ENCODE measurements at regions not wholly inside any gene's neighbourhood (a gene's known extent, or its start where the extent isn't known, plus 50 kb on each side); places are given as distances from the start of the nearest gene placed in this dataset.

DNA sequence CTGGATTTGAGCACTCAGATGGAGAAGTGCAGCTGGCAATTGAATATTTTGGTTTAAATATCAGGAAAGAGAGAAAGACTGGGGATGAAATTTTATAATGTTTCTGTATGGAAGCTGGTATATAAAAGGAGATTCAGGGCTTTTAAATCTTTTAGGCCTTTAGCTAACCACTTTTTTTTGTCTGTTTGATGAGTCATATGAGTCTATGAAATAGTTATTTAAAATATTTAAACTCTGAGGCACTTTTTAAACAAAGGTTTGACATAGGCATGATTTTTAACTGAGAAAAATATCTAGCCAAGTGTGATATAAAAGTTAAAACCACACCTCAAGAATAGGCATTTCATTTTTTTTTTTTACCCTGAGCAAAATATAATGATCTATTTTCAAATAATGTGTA lies 944.3 kb downstream of the GATA3 start:
- H3K9me3 ChIP-seq = no peaks in the 10 kb centered on the region
- TF ChIP-seq, protein P1, sequence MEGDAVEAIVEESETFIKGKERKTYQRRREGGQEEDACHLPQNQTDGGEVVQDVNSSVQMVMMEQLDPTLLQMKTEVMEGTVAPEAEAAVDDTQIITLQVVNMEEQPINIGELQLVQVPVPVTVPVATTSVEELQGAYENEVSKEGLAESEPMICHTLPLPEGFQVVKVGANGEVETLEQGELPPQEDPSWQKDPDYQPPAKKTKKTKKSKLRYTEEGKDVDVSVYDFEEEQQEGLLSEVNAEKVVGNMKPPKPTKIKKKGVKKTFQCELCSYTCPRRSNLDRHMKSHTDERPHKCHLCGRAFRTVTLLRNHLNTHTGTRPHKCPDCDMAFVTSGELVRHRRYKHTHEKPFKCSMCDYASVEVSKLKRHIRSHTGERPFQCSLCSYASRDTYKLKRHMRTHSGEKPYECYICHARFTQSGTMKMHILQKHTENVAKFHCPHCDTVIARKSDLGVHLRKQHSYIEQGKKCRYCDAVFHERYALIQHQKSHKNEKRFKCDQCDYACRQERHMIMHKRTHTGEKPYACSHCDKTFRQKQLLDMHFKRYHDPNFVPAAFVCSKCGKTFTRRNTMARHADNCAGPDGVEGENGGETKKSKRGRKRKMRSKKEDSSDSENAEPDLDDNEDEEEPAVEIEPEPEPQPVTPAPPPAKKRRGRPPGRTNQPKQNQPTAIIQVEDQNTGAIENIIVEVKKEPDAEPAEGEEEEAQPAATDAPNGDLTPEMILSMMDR (IDR thresholded peaks at IDR 0.05; ENCODE audit: low read depth, low read length) = no peak
- H3K27me3 ChIP-seq = no peaks in the 10 kb centered on the region
- H3K4me3 ChIP-seq (ENCODE audit: low read depth, low read length) = no peak overlapping the region
- H3K4me1 ChIP-seq = no peaks in the 10 kb centered on the region
- DNase-seq = no peak
- H3K36me3 ChIP-seq = no peaks in the 10 kb centered on the region

GRCh38 chr10:9003122-9003521 lies 948.6 kb downstream of the GATA3 start:
- Histone ChIP-seq H3K4me3 (ENCODE audit: low read depth, low read length) (no peak overlapping the region), H3K4me1 (no peaks in the 10 kb centered on the region), H3K36me3 (no peaks in the 10 kb centered on the region), H3K9me3 (no peaks in the 10 kb centered on the region), H3K27me3 (no peaks in the 10 kb centered on the region)
- no peak for DNase-seq
- TF ChIP-seq, protein P1 (IDR thresholded peaks at IDR 0.05; ENCODE audit: low read depth, low read length) = no peak

- Histone ChIP-seq H3K36me3 (no peaks in the 10 kb centered on the region), H3K9me3 (no peaks in the 10 kb centered on the region), H3K27me3 (no peaks in the 10 kb centered on the region), H3K4me1 (no peaks in the 10 kb centered on the region), H3K4me3 (ENCODE audit: low read depth, low read length) (no peak overlapping the region)
- DNase-seq = no peak
- TF ChIP-seq, protein P1 (IDR thresholded peaks at IDR 0.05; ENCODE audit: low read depth, low read length) = no peak
Observed at GRCh38 chr10:9004736-9005135, 950.2 kb downstream of the GATA3 start.

- no peak overlapping the region for H3K4me3 ChIP-seq (ENCODE audit: low read depth, low read length)
- H3K27me3 ChIP-seq = no peaks in the 10 kb centered on the region
- DNase-seq = no peak
- no peaks in the 10 kb centered on the region; the same call in 1 of the 2 replicates for H3K4me1 ChIP-seq
- H3K9me3 ChIP-seq = no peaks in the 10 kb centered on the region
- H3K36me3 ChIP-seq = no peaks in the 10 kb centered on the region
- TF ChIP-seq, protein P1 (IDR thresholded peaks at IDR 0.05; ENCODE audit: low read depth, low read length) = no peak
Observed at GRCh38 chr10:9009505-9009904, 955.0 kb downstream of the GATA3 start.

GRCh38 chr10:9010093-9010492 lies 955.6 kb downstream of the GATA3 start:
- Histone ChIP-seq H3K9me3 (no peaks in the 10 kb centered on the region), H3K36me3 (no peaks in the 10 kb centered on the region), H3K4me3 (ENCODE audit: low read depth, low read length) (no peak overlapping the region), H3K27me3 (no peaks in the 10 kb centered on the region), H3K4me1 (no peaks in the 10 kb centered on the region; the same call in 1 of the 2 replicates)
- DNase-seq = no peak
- TF ChIP-seq, protein P1 (IDR thresholded peaks at IDR 0.05; ENCODE audit: low read depth, low read length) = no peak

GRCh38 chr10:9010931-9011670 lies 956.6 kb downstream of the GATA3 start:
- H3K27me3 ChIP-seq = no peaks in the 10 kb centered on the region
- no peaks in the 10 kb centered on the region for H3K9me3 ChIP-seq
- H3K36me3 ChIP-seq = no peaks in the 10 kb centered on the region
- no peak overlapping the region for H3K4me3 ChIP-seq (ENCODE audit: low read depth, low read length)
- TF ChIP-seq, protein P1 (IDR thresholded peaks at IDR 0.05; ENCODE audit: low read depth, low read length) = no peak
- DNase-seq = no peak
- no peaks in the 10 kb centered on the region; the same call in 1 of the 2 replicates for H3K4me1 ChIP-seq
